ENCODE measurements at regions not wholly inside any gene's neighbourhood (a gene's known extent, or its start where the extent isn't known, plus 50 kb on each side); places are given as distances from the start of the nearest gene placed in this dataset.

- no peak for TF ChIP-seq CTCF (IDR thresholded peaks at IDR 0.05; ENCODE audit: extremely low read depth, insufficient read depth, missing control alignments)
- in situ Hi-C loops (cut with MboI; ENCODE audit: low pct_unique_long_range_greater_than_20kb, low sequenced_read_pairs, unreplicated experiment), result no loop called here
- DNase-seq (ENCODE audit: low spot score), result no peak
Measured at GRCh38 chr5:162484986-162485385, 417.4 kb downstream of the GABRG2 start.

GRCh38 chr5:162485666-162486292 lies 418.2 kb downstream of the GABRG2 start:
- TF ChIP-seq CTCF (IDR thresholded peaks at IDR 0.05; ENCODE audit: extremely low read depth, insufficient read depth, missing control alignments), result no peak
- no peak for DNase-seq (ENCODE audit: low spot score)
- in situ Hi-C loops (cut with MboI; ENCODE audit: low pct_unique_long_range_greater_than_20kb, low sequenced_read_pairs, unreplicated experiment), result no loop called here

GRCh38 chr5:162487528-162488525 lies 420.3 kb downstream of the GABRG2 start:
- in situ Hi-C loops (cut with MboI; ENCODE audit: low pct_unique_long_range_greater_than_20kb, low sequenced_read_pairs, unreplicated experiment), result no loop called here
- TF ChIP-seq CTCF (IDR thresholded peaks at IDR 0.05; ENCODE audit: extremely low read depth, insufficient read depth, missing control alignments), result no peak

GRCh38 chr5:162496100-162496808 lies 428.7 kb downstream of the GABRG2 start:
- no peak for TF ChIP-seq CTCF (IDR thresholded peaks at IDR 0.05; ENCODE audit: extremely low read depth, insufficient read depth, missing control alignments)
- in situ Hi-C loops (cut with MboI; ENCODE audit: low pct_unique_long_range_greater_than_20kb, low sequenced_read_pairs, unreplicated experiment), result no loop called here
- DNase-seq (ENCODE audit: low spot score), result no peak

More at GRCh38 chr5:162487528-162488525, 420.3 kb downstream of the GABRG2 start:
- no peak for DNase-seq (ENCODE audit: low spot score)

GRCh38 chr5:162497455-162497854 lies 429.9 kb downstream of the GABRG2 start:
- in situ Hi-C loops (cut with MboI; ENCODE audit: low pct_unique_long_range_greater_than_20kb, low sequenced_read_pairs, unreplicated experiment), result no loop called here
- no peak for DNase-seq (ENCODE audit: low spot score)
- no peak for TF ChIP-seq CTCF (IDR thresholded peaks at IDR 0.05; ENCODE audit: extremely low read depth, insufficient read depth, missing control alignments)

- no peak for TF ChIP-seq CTCF (IDR thresholded peaks at IDR 0.05; ENCODE audit: extremely low read depth, insufficient read depth, missing control alignments)
- no peak for DNase-seq (ENCODE audit: low spot score)
- in situ Hi-C loops (cut with MboI; ENCODE audit: low pct_unique_long_range_greater_than_20kb, low sequenced_read_pairs, unreplicated experiment), result no loop called here
Measured at GRCh38 chr5:162502780-162503179, 435.2 kb downstream of the GABRG2 start.
